Mesendoderm (in vitro differentiated cells): ENCODE measurements at regions not wholly inside any gene's neighbourhood (a gene's known extent, or its start where the extent isn't known, plus 50 kb on each side); places are given as distances from the start of the nearest gene placed in this dataset.

Experiments
- DNase-seq: peaks from one replicate; pipeline ENCODE4 v3.0.0; 2013
- H2AK5ac ChIP-seq: 2 replicates; pipeline ENCODE4 v1.6.1; 2013; ENCODE audit warnings: low read length, inconsistent platforms
- H2BK120ac ChIP-seq: 2 replicates; pipeline ENCODE4 v1.6.1; 2013; ENCODE audit warnings: low read depth, mild to moderate bottlenecking, low read length, moderate library complexity, mixed read lengths
- H2BK15ac ChIP-seq: replicated peaks from 2 replicates; pipeline ENCODE4 v1.6.1; 2013; ENCODE audit warnings: low read depth, mild to moderate bottlenecking, moderate library complexity
- H2BK5ac ChIP-seq: 2 replicates; pipeline ENCODE4 v1.6.1; 2013; ENCODE audit warnings: low read length, inconsistent platforms
- H3K18ac ChIP-seq: 2 replicates; pipeline ENCODE4 v1.6.1; 2013; ENCODE audit warnings: mild to moderate bottlenecking, low read length, mixed read lengths
- H3K23ac ChIP-seq: one replicate; pipeline ENCODE4 v1.6.1; 2013; ENCODE audit warnings: low read length
- H3K27ac ChIP-seq: 2 replicates; pipeline ENCODE4 v1.5.1; 2013; ENCODE audit warnings: low read depth, mild to moderate bottlenecking, inconsistent platforms, low read length, moderate library complexity
- H3K27me3 ChIP-seq: 2 replicates; pipeline ENCODE4 v1.6.1; 2013; ENCODE audit warnings: low read length, control low read depth, mild to moderate bottlenecking, inconsistent platforms; ENCODE audit not compliant: insufficient read depth, poor library complexity
- H3K36me3 ChIP-seq: 2 replicates; pipeline ENCODE4 v1.6.1; 2013; ENCODE audit warnings: low read length, inconsistent platforms; ENCODE audit not compliant: control insufficient read depth, insufficient read depth
- H3K4ac ChIP-seq: one replicate; pipeline ENCODE4 v1.6.1; 2013; ENCODE audit warnings: low read depth, mild to moderate bottlenecking, low read length, moderate library complexity
- H3K4me1 ChIP-seq: 2 replicates; pipeline ENCODE4 v1.6.1; 2013; ENCODE audit warnings: low read depth, low read length, inconsistent platforms; ENCODE audit not compliant: control insufficient read depth
- H3K4me2 ChIP-seq: 2 replicates; pipeline ENCODE4 v1.6.1; 2013; ENCODE audit warnings: low read length
- H3K4me3 ChIP-seq: 2 replicates; pipeline ENCODE4 v1.5.1; 2013; ENCODE audit warnings: mild to moderate bottlenecking, low read length
- H3K56ac ChIP-seq: one replicate; pipeline ENCODE4 v1.6.1; 2013; ENCODE audit warnings: low read length
- H3K79me1 ChIP-seq: 2 replicates; pipeline ENCODE4 v1.6.1; 2013; ENCODE audit warnings: low read length, inconsistent platforms
- H3K79me2 ChIP-seq: 2 replicates; pipeline ENCODE4 v1.6.1; 2013; ENCODE audit warnings: mild to moderate bottlenecking, low read length; ENCODE audit not compliant: control insufficient read depth, insufficient read depth
- H3K9ac ChIP-seq: 2 replicates; pipeline ENCODE4 v1.6.1; 2013; ENCODE audit warnings: low read length, inconsistent platforms
- H4K5ac ChIP-seq: one replicate; pipeline ENCODE4 v1.6.1; 2013; ENCODE audit warnings: low read length
- H4K8ac ChIP-seq: one replicate; pipeline ENCODE4 v1.6.1; 2013; ENCODE audit warnings: low read depth, mild to moderate bottlenecking, control low read depth, low read length, moderate library complexity
- WGBS: extraction: QIAGEN DNeasy Blood & Tissue Kit; methylation state at CpG from one replicate; pipeline ENCODE4 v1.1.7; 2013; ENCODE audit warnings: low lambda C conversion rate, missing lambda C conversion rate; ENCODE audit not compliant: insufficient coverage; ENCODE audit errors: extremely low coverage; 5-methylcytosine and 5-hydroxymethylcytosine counted together

DNA sequence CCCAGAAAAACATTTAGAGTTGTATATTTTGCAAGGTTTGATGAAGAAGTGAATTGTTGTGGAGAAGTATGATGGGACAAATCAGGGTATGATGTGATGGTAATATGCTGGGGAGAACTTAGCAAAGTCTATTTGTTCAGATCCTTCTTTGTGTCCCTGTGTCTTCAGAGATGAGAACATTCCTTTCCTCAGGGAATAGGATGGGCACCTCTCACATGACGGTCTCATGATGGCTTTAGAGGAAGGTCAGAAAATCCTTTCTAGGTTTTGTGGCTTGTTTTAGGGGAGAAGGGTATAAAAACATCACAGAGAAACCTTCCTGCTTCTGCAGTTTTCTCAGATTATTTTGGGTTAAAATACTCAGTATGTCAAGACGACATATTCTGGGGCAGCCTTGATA lies 171.3 kb upstream of the NRIP1 start:
- no peak overlapping the region for H3K23ac ChIP-seq
- H3K79me2 ChIP-seq: no peaks in the 10 kb centered on the region
- no peak overlapping the region for H2AK5ac ChIP-seq
- no peak overlapping the region for H3K4me2 ChIP-seq
- H3K79me1 ChIP-seq: no peaks in the 10 kb centered on the region
- H4K5ac ChIP-seq: no peak overlapping the region
- no peak overlapping the region for H2BK15ac ChIP-seq
- H3K4ac ChIP-seq: no peak overlapping the region
- no peaks in the 10 kb centered on the region for H3K27me3 ChIP-seq
- no peak overlapping the region for H3K4me3 ChIP-seq
- H2BK5ac ChIP-seq: no peak overlapping the region
- H3K4me1 ChIP-seq: no peaks in the 10 kb centered on the region
- H4K8ac ChIP-seq: no peak overlapping the region
- H3K36me3 ChIP-seq: no peaks in the 10 kb centered on the region
- H3K18ac ChIP-seq: no peak overlapping the region
- no CpG with 5 or more reads among the region's 2 CpGs for WGBS
- no peak overlapping the region for H2BK120ac ChIP-seq
- DNase-seq: no peak
- H3K9ac ChIP-seq: no peak overlapping the region
- no peak overlapping the region for H3K56ac ChIP-seq
- H3K27ac ChIP-seq: no peak overlapping the region

DNA sequence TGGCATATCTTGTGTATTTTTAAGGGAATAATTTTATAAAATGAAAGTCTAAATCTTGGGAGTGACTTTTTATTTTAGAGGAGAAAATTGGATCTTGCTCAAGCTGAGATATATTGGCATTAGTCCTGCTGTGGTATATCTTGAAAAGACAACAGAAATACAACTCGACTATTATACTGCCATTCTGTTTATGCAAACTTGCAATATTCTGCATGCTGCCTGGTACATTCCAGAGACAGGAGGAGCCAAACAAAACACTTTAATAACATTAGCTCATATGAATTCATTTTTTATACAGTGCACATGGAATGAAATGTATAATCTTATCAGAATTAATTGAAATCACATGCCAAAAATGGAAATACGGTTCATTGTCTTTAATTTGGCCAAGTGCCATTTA lies 176.0 kb upstream of the NRIP1 start:
- Histone ChIP-seq H3K79me2 (no peaks in the 10 kb centered on the region), H4K5ac (no peak overlapping the region), H3K9ac (no peak overlapping the region), H2BK5ac (no peak overlapping the region), H3K56ac (no peak overlapping the region), H3K36me3 (no peaks in the 10 kb centered on the region), H3K23ac (no peak overlapping the region), H2AK5ac (no peak overlapping the region), H3K4me3 (no peak overlapping the region), H3K4me2 (no peak overlapping the region), H3K4ac (no peak overlapping the region), H3K27ac (no peak overlapping the region), H2BK15ac (no peak overlapping the region), H3K18ac (no peak overlapping the region), H3K79me1 (no peaks in the 10 kb centered on the region), H3K27me3 (no peaks in the 10 kb centered on the region), H3K4me1 (peaks cover 5% of the 10 kb centered on the region), H2BK120ac (no peak overlapping the region), H4K8ac (no peak overlapping the region)
- no CpG with 5 or more reads among the region's 2 CpGs for WGBS
- DNase-seq: no peak

- Histone ChIP-seq H3K56ac (no peak overlapping the region), H3K27me3 (no peaks in the 10 kb centered on the region), H4K5ac (no peak overlapping the region), H3K9ac (no peak overlapping the region), H3K36me3 (no peaks in the 10 kb centered on the region), H2BK120ac (no peak overlapping the region), H3K4me3 (no peak overlapping the region), H3K23ac (no peak overlapping the region), H3K4me2 (no peak overlapping the region), H3K18ac (peak overlapping the region; percentile 28), H3K4ac (no peak overlapping the region), H4K8ac (no peak overlapping the region), H3K27ac (peak overlapping the region; percentile 1), H2BK5ac (no peak overlapping the region), H3K4me1 (peaks cover 5% of the 10 kb centered on the region), H2AK5ac (no peak overlapping the region), H3K79me1 (no peaks in the 10 kb centered on the region), H2BK15ac (peak overlapping the region; percentile 74), H3K79me2 (no peaks in the 10 kb centered on the region)
- DNase-seq: peak; percentile 94
- no CpG with 5 or more reads among the region's 2 CpGs for WGBS
Measured at GRCh38 chr21:15241997-15242736, 177.4 kb upstream of the NRIP1 start.

- no peak for DNase-seq
- H3K36me3 ChIP-seq: no peaks in the 10 kb centered on the region
Measured at GRCh38 chr21:15242906-15243305, 178.1 kb upstream of the NRIP1 start.

DNA sequence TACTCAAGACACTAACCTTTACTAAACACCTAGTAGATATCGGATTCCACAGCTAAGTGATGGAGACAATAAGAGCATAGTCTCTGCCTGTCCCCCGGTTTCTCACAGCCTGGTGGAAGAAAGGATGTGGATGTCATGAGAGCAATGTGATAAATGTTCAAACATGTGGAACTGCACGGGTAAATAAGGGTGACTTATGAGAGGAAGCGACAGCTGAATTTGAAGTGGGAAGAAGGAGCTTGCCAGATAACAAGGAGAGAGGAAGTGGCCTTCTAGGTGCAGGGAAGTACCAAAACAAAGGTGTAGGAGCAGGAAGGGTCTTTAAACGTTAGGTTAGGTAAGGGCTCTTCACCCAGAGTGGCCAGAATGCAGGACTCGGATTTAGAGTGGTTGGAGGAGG lies 178.6 kb upstream of the NRIP1 start:
- no peaks in the 10 kb centered on the region for H3K79me1 ChIP-seq
- peak; percentile 10 for DNase-seq
- H3K4me1 ChIP-seq: peaks cover 5% of the 10 kb centered on the region
- H3K27ac ChIP-seq: no peak overlapping the region
- no peak overlapping the region for H4K5ac ChIP-seq
- no peak overlapping the region for H2BK5ac ChIP-seq
- H3K4me3 ChIP-seq: no peak overlapping the region
- H3K18ac ChIP-seq: peak overlapping the region; percentile 96
- no CpG with 5 or more reads among the region's 6 CpGs for WGBS
- H3K36me3 ChIP-seq: no peaks in the 10 kb centered on the region
- H2BK120ac ChIP-seq: no peak overlapping the region
- no peak overlapping the region for H4K8ac ChIP-seq
- H3K79me2 ChIP-seq: no peaks in the 10 kb centered on the region
- H3K4me2 ChIP-seq: no peak overlapping the region
- no peak overlapping the region for H3K9ac ChIP-seq
- peak overlapping the region; percentile 36 for H3K4ac ChIP-seq
- peak overlapping the region; percentile 85 for H2AK5ac ChIP-seq
- no peak overlapping the region for H3K56ac ChIP-seq
- H3K27me3 ChIP-seq: no peaks in the 10 kb centered on the region
- H3K23ac ChIP-seq: no peak overlapping the region
- peak overlapping the region; percentile 92 for H2BK15ac ChIP-seq

More at GRCh38 chr21:15242906-15243305, 178.1 kb upstream of the NRIP1 start:
- H3K23ac ChIP-seq: no peak overlapping the region
- H2AK5ac ChIP-seq: no peak overlapping the region
- H2BK120ac ChIP-seq: no peak overlapping the region
- no peaks in the 10 kb centered on the region for H3K27me3 ChIP-seq
- no peaks in the 10 kb centered on the region for H3K79me2 ChIP-seq
- no peak overlapping the region for H3K4me2 ChIP-seq
- no peak overlapping the region for H2BK5ac ChIP-seq
- H3K18ac ChIP-seq: peak overlapping the region; percentile 84
- H4K8ac ChIP-seq: no peak overlapping the region
- peaks cover 5% of the 10 kb centered on the region for H3K4me1 ChIP-seq
- H2BK15ac ChIP-seq: peak overlapping the region; percentile 92
- peak overlapping the region; percentile 1 for H3K27ac ChIP-seq
- no peaks in the 10 kb centered on the region for H3K79me1 ChIP-seq
- no peak overlapping the region for H3K4ac ChIP-seq
- H4K5ac ChIP-seq: no peak overlapping the region
- no peak overlapping the region for H3K56ac ChIP-seq
- no peak overlapping the region for H3K9ac ChIP-seq
- no peak overlapping the region for H3K4me3 ChIP-seq

DNA sequence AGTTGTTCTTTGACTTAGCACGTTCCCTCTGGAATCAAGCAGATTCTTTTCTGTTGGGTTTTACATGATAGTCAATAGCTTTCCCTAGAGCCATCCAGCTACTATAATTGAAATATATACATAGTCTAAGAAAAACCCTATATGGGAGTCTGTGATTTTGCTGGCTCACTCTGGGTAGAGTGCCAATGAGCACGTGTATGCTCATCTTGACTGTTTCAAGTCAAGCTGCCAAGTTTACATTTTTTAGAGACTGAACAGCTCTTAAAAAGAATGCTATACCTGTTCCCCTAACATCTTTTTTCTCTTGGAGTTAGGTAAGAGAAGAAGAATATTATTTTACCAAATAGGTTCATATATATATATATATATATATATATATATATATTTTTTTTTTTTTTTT lies 182.8 kb upstream of the NRIP1 start:
- Histone ChIP-seq H4K8ac (no peak overlapping the region), H3K4me3 (no peak overlapping the region), H4K5ac (no peak overlapping the region), H3K79me1 (no peaks in the 10 kb centered on the region), H3K27me3 (no peaks in the 10 kb centered on the region), H3K27ac (no peak overlapping the region), H3K4ac (no peak overlapping the region), H3K36me3 (no peaks in the 10 kb centered on the region), H3K23ac (no peak overlapping the region), H2BK15ac (no peak overlapping the region), H3K56ac (no peak overlapping the region), H2AK5ac (no peak overlapping the region), H3K4me2 (no peak overlapping the region), H3K4me1 (peaks cover 5% of the 10 kb centered on the region), H3K79me2 (no peaks in the 10 kb centered on the region), H2BK120ac (no peak overlapping the region), H3K9ac (no peak overlapping the region), H2BK5ac (no peak overlapping the region), H3K18ac (no peak overlapping the region)
- no peak for DNase-seq
- WGBS: no CpG with 5 or more reads among the region's 2 CpGs
